ENCODE measurements at regions not wholly inside any gene's neighbourhood (a gene's known extent, or its start where the extent isn't known, plus 50 kb on each side); places are given as distances from the start of the nearest gene placed in this dataset.
"Not testable (repeated sequence)": the region's sequence is repeated elsewhere in the genome, so short reads cannot be mapped to it uniquely, and the experiment has no call there.

DNA sequence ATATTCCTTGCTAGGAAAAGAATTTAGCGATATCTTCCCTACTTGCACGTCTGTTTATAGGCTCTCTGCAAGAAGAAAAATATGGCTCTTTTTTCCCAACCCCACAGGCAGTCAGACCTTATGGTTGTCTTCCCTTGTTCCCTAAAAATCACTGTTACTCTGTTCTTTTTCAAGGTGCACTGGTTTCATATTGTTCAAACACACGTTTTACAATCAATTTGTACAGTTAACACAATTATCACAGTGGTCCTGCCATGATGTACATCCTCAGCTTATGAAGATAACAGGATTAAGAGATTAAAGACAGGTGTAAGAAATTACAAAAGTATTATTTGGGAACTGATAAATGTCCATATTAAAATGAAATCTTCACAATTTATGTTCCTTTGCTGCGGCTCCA is 51.7 kb upstream of the MORC3 start:
- TF ChIP-seq, protein P1, sequence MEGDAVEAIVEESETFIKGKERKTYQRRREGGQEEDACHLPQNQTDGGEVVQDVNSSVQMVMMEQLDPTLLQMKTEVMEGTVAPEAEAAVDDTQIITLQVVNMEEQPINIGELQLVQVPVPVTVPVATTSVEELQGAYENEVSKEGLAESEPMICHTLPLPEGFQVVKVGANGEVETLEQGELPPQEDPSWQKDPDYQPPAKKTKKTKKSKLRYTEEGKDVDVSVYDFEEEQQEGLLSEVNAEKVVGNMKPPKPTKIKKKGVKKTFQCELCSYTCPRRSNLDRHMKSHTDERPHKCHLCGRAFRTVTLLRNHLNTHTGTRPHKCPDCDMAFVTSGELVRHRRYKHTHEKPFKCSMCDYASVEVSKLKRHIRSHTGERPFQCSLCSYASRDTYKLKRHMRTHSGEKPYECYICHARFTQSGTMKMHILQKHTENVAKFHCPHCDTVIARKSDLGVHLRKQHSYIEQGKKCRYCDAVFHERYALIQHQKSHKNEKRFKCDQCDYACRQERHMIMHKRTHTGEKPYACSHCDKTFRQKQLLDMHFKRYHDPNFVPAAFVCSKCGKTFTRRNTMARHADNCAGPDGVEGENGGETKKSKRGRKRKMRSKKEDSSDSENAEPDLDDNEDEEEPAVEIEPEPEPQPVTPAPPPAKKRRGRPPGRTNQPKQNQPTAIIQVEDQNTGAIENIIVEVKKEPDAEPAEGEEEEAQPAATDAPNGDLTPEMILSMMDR (IDR thresholded peaks at IDR 0.05; ENCODE audit: poor library complexity, severe bottlenecking): not testable (repeated sequence)
- not testable (repeated sequence) for TF ChIP-seq EZH2 (IDR thresholded peaks at IDR 0.05; ENCODE audit: borderline replicate concordance, insufficient read depth, low read length, poor library complexity, severe bottlenecking); EP300 (conservative IDR thresholded peaks at IDR 0.05; ENCODE audit: poor library complexity, severe bottlenecking); MXI1 (conservative IDR thresholded peaks at IDR 0.05; ENCODE audit: poor library complexity, severe bottlenecking)

Data from neural cell (in vitro differentiated cells).